Activated T-cell treated with anti-CD3 and anti-CD28 coated beads, Interleukin-2, amount 50 U/mL, for 24 hours (primary cell): ENCODE measurements at regions not wholly inside any gene's neighbourhood (a gene's known extent, or its start where the extent isn't known, plus 50 kb on each side); places are given as distances from the start of the nearest gene placed in this dataset.

Experiments used
- DNase-seq: peaks from one replicate; pipeline ENCODE4 v3.0.0-alpha.2; 2020
- H3K27ac Mint-ChIP-seq: 2 replicates; pipeline ENCODE4 v1.8.0; 2020; ENCODE audit warnings: mild to moderate bottlenecking, mixed read lengths
- H3K27me3 Mint-ChIP-seq: 2 replicates; pipeline ENCODE4 v1.8.0; 2020; ENCODE audit warnings: mixed read lengths
- H3K36me3 Mint-ChIP-seq: 2 replicates; pipeline ENCODE4 v1.8.0; 2020; ENCODE audit warnings: low read depth, mixed read lengths
- H3K4me1 Mint-ChIP-seq: 2 replicates; pipeline ENCODE4 v1.8.0; 2020; ENCODE audit warnings: low read depth, mixed read lengths
- H3K4me3 Mint-ChIP-seq: 2 replicates; pipeline ENCODE4 v1.8.0; 2020; ENCODE audit warnings: mild to moderate bottlenecking, moderate library complexity, mixed read lengths
- H3K9me3 Mint-ChIP-seq: 2 replicates; pipeline ENCODE4 v1.8.0; 2020; ENCODE audit warnings: mixed read lengths

DNA sequence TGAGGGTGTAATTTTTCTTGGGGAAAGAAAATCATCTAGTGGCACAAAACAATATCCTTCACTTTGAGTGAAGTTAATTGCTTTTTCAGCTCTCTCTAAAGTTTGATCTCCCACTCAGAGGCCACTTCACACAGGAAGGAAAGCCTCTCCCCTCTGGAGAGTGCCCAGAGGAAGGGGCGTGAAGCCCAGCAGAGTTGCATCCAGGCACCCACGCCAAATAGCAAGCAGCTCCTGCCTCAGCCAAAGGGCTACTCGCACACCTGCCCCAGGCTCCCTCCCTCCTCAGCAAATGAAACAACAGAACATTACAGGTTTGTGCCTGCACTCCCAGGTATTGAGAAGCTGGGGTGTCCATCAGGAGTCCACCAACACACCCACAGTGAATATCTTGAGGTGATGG is 183.0 kb upstream of the RPL38 start:
- H3K4me1 Mint-ChIP-seq: no peaks in the 10 kb centered on the region
- peaks cover under 1% of the 10 kb centered on the region for H3K9me3 Mint-ChIP-seq
- no peaks in the 10 kb centered on the region for H3K36me3 Mint-ChIP-seq
- no peak overlapping the region for H3K4me3 Mint-ChIP-seq
- H3K27me3 Mint-ChIP-seq: no peaks in the 10 kb centered on the region
- H3K27ac Mint-ChIP-seq: no peak overlapping the region
- DNase-seq: no peak

DNA sequence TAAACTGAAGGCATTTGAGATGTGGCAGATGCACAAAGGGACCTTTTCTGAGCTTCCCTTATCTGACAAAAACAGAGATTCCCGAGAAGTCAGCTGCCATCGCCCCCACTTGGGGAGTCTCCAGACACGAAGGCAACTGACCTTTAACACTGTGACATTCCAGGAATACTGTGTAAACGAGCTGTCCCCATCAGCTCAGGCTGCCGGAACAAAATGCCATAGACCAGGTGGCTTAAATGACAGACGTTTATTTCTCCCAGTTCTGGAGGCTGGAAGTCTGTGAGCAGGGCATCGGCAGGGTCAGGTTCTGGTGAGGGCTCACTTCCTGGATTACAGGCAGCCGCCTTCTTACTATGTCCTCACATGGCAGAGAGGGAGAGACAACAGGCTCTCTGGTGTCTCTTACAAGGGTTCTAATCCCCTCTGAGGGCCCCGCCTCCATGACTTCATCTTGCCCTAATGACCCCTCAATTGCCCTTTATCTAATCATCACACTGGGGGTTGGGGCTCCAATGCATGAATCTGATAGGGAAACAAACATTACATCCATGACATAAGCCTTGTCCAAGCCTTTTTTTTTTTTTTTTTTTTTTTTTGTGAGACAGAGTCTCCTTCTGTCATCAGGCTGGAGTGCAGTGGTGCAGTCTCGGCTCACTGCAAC is 178.5 kb upstream of the RPL38 start:
- Mint-ChIP-seq H3K27ac (no peak overlapping the region), H3K36me3 (no peaks in the 10 kb centered on the region), H3K4me3 (no peak overlapping the region)

DNA sequence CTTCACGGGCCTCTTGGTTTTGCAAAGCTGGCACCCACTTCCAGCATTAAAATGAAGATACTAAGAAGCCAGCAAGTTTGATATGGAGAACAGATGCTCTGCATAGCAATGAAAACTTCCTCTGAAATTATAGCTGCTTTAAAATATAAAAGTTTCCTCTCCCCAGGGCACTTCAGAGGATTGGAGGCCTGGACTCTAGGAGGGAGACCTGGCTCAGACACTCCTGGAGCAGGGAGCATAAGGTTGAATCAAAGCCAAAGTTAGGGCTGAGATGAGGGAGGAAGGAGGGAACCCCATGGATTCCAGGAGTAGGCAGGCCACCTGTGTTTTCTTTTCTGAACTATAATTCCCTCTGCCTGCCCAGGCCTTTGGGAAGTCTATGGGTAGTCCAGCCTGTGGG is 176.0 kb upstream of the RPL38 start:
- Mint-ChIP-seq H3K36me3 (no peaks in the 10 kb centered on the region), H3K27ac (no peak overlapping the region), H3K9me3 (no peaks in the 10 kb centered on the region), H3K4me1 (no peaks in the 10 kb centered on the region), H3K4me3 (no peak overlapping the region), H3K27me3 (peaks cover 4% of the 10 kb centered on the region)
- no peak for DNase-seq

More for the DNA sequence above, 178.5 kb upstream of the RPL38 start:
- no peak for DNase-seq
- Mint-ChIP-seq H3K9me3 (no peaks in the 10 kb centered on the region), H3K27me3 (no peaks in the 10 kb centered on the region), H3K4me1 (no peaks in the 10 kb centered on the region)

DNA sequence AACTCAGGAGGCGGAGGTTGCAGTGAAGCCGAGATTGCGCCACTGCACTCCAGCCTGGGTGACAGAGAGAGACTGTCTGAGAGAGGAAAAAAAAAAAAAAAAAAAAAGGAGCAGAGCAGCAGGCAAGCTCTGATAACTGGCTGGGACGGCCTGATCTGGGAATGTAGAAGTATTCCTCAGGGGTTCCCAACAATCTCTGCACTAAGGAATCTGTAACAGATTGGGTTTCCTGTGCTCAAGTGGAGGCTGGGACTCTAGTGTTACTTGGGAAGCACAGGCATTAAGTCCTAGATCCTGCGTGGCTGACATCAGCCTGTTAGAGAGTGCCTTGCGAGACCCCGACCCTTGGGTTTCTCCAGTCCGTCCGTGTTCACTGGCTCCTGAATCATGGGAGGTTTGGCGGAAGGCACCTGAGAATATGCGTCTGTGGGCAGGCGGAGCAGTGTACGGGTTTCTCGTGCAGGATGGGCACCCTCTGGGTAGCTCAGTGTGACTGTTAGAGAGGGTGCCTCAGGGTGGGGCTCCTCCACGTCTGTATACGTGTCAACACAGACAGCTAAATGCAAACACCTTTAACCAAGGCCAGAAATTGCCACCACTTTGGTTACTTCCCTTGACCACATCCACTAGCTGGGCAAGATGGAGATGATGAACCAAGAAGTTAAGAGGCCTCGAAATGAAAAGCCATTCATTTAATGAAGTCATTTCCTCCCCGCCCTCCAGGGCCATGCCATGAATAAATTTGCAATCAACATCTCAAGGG is 174.9 kb upstream of the RPL38 start:
- Mint-ChIP-seq H3K4me3 (no peak overlapping the region), H3K27ac (no peak overlapping the region), H3K36me3 (no peaks in the 10 kb centered on the region), H3K4me1 (no peaks in the 10 kb centered on the region), H3K9me3 (no peaks in the 10 kb centered on the region), H3K27me3 (peaks cover 4% of the 10 kb centered on the region)
- no peak for DNase-seq

DNA sequence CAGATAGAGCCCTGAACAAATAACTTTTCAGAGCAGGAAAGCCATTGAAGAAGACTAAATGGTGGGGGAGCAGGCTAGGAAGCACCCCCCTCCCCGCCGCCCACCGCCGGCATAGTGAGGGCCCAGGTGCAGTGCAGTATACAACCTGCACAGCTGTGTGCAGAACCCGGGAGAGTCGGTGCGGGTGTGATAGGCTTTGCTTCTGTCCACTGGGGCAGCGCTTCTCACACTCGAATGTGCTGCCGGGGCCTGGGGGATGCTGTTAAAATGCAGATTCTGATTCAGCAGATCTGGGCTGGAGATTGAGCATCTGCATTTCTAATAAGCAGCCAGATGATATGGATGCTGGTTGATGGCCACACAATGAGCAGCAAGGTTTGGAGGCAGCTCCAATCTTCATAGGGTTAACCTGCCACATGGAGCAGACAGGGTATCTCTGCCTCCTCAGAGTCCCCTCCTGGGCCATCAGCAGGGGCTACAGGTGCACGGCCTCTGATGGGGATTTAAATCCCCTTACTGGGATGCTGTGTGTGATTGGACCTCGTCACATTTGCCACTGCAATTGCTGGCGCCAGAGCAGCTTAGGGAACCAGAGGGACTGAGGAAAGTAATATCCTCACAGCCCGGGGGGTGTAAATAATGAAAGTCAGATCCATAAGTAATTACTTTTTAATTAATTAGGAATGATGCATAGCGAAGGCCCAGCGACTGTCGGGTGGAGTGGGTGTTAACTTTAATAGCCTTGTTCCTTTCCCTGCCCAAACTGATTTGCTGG is 172.0 kb upstream of the RPL38 start:
- DNase-seq: no peak
- H3K27me3 Mint-ChIP-seq: peaks cover 4% of the 10 kb centered on the region
- no peak overlapping the region for H3K27ac Mint-ChIP-seq
- H3K4me3 Mint-ChIP-seq: no peak overlapping the region
- no peaks in the 10 kb centered on the region for H3K9me3 Mint-ChIP-seq
- no peaks in the 10 kb centered on the region for H3K36me3 Mint-ChIP-seq
- no peaks in the 10 kb centered on the region for H3K4me1 Mint-ChIP-seq

DNA sequence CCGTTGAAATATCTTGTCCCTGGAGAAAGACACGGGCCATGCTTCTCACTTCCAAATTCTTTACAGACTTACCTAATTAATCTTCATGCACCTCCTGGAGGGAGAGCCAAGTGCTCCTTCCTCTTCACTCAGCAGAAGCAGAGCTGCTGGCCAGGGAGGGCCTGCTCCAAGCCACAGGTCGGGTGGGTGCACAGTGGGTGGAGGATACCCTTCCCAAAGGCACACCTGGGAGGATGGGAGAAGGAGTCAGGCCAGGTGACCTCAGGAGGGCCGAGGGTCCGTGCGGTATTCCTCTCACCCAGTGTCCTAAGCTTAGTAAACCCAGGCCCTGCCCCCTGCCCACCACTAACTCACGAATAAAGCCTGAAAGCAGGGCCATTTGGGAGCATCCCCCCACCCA is 171.3 kb upstream of the RPL38 start:
- no peak for DNase-seq
- H3K27ac Mint-ChIP-seq: no peak overlapping the region
- H3K27me3 Mint-ChIP-seq: peaks cover 4% of the 10 kb centered on the region
- no peaks in the 10 kb centered on the region for H3K4me1 Mint-ChIP-seq
- no peaks in the 10 kb centered on the region for H3K36me3 Mint-ChIP-seq
- H3K4me3 Mint-ChIP-seq: no peak overlapping the region
- no peaks in the 10 kb centered on the region for H3K9me3 Mint-ChIP-seq

DNA sequence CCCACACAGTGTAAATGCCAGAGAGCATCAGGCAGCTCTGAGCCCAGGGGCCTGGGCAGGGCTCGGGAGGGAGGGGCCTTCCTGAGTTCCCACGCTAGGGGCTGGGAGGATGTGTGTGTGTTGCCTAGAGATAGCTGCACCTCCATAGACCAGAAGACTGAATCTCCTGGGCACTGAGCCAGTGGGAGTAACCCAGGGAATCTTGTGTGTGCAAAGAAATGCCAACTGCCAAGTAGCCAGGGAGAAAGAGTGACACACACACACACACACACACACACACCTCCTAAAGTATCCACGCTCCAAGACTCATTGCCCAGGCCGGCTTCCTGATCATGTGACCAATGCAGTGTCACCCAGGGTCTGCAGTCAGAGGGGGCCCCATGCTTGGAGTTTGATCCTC is 166.2 kb upstream of the RPL38 start:
- H3K9me3 Mint-ChIP-seq: no peaks in the 10 kb centered on the region
- DNase-seq: no peak
- H3K27ac Mint-ChIP-seq: no peak overlapping the region
- no peak overlapping the region for H3K4me3 Mint-ChIP-seq
- no peaks in the 10 kb centered on the region for H3K4me1 Mint-ChIP-seq
- H3K36me3 Mint-ChIP-seq: no peaks in the 10 kb centered on the region
- no peaks in the 10 kb centered on the region for H3K27me3 Mint-ChIP-seq

GRCh38 chr17:74040291-74040690 is 163.2 kb upstream of the RPL38 start:
- no peak for DNase-seq
- Mint-ChIP-seq H3K27me3 (peaks cover 6% of the 10 kb centered on the region), H3K27ac (no peak overlapping the region), H3K4me1 (peaks cover 7% of the 10 kb centered on the region), H3K36me3 (no peaks in the 10 kb centered on the region), H3K9me3 (no peaks in the 10 kb centered on the region), H3K4me3 (no peak overlapping the region)

GRCh38 chr17:74040729-74041128 is 162.7 kb upstream of the RPL38 start:
- H3K36me3 Mint-ChIP-seq: no peaks in the 10 kb centered on the region
- no peak overlapping the region for H3K27ac Mint-ChIP-seq
- no peaks in the 10 kb centered on the region for H3K9me3 Mint-ChIP-seq

DNA sequence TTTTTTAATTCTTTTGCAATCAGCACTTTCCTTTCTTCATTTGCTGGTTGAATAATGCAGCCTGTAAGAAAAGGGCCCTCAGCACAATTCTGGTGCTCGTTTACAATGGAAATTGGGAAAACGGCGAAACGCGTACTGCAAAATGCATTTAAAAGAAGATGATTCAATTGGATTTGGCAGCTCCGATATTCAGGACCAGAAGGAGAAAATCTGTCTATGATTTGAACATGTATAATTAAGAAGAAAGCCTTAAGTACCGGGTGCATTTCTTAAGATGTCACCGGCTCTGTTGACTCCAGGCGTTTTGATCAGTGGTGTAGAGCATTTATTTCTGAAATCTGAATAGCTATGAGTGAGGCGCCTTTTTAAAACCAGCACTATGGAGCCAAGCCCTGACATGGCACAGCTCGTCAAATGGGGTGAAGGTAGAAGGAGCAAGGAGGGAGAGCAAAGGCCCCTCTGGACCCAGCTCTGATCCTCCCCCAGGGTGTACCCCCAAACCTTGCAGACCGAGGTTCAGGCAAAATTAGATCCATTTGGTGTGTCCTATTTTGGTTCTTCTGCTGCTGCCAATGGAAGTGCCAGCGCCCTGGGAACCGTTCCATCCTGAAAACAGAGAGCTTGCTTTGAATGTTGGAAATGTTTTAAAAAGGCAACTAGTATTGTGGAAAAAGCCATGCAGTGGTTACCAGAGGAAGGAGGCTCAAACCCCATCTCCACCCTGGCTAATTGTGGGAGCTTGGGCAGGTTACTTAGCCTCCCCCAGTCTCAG is 161.4 kb upstream of the RPL38 start:
- Mint-ChIP-seq H3K27ac (no peak overlapping the region), H3K36me3 (no peaks in the 10 kb centered on the region), H3K9me3 (no peaks in the 10 kb centered on the region), H3K4me3 (no peak overlapping the region), H3K4me1 (peaks cover 7% of the 10 kb centered on the region), H3K27me3 (peaks cover 19% of the 10 kb centered on the region)
- no peak for DNase-seq

More at GRCh38 chr17:74040729-74041128, 162.7 kb upstream of the RPL38 start:
- Mint-ChIP-seq H3K27me3 (peaks cover 10% of the 10 kb centered on the region), H3K4me3 (no peak overlapping the region), H3K4me1 (peaks cover 7% of the 10 kb centered on the region)
- no peak for DNase-seq

DNA sequence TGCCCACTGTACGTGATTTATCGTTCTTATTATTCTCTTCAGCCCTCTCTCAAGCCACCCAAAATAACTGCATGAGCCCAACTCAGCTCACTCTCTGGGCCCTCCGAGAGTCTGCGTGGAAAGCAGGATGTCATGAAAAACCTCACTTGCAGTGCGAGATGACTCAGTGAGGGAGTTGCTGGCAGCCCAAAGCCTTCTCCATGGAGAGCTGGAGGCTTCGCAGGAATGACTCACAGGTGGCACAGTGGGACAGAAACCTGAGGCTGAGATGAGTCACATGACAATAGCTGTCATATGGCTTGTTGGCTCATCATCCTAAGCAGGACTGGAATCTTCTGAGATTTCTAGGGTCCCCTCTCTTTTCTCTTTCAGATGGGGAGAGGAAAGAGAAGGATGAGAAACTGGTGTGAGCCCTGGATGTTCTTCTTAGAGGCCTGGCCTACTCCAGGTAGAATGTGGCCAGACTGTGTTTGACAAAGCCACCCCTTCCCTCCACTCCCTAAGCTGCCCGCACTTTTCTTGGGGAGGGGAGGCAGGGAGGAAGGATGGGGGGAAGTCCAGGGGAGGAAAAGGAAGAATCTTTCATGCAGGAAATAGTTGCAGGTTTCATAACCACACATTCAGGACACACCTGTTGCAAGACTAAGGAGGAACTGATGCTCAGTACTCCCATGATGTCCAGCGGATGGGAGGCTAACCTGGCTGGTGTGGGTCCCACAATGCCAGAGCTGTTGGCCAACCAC is 160.6 kb upstream of the RPL38 start:
- Mint-ChIP-seq H3K36me3 (no peaks in the 10 kb centered on the region), H3K4me3 (no peak overlapping the region), H3K4me1 (peaks cover 8% of the 10 kb centered on the region), H3K9me3 (no peaks in the 10 kb centered on the region), H3K27ac (no peak overlapping the region), H3K27me3 (peaks cover 23% of the 10 kb centered on the region)
- peak; percentile 38 for DNase-seq

DNA sequence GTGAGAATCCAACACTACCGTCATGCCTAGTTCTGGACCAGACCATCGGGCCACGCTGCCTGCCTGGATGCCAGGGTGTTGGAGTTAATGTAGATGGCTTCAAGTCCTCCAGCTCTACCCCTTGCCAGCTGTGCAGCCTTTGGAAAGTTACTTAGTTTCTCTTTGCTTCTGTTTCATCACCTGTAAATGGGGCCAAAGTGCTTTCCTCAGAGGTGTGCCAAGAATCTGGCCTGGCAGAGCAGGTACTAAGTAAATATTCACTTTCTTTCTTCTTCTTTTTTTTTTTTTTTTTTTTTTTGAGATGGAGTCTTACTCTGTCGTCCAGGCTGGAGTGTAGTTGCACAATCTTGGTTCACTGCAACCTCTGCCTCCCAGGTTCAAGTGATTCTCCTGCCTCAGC is 159.5 kb upstream of the RPL38 start:
- Mint-ChIP-seq H3K9me3 (no peaks in the 10 kb centered on the region), H3K4me1 (peaks cover 9% of the 10 kb centered on the region), H3K4me3 (no peak overlapping the region), H3K36me3 (no peaks in the 10 kb centered on the region), H3K27me3 (peaks cover 31% of the 10 kb centered on the region), H3K27ac (no peak overlapping the region)
- DNase-seq: no peak

GRCh38 chr17:74045608-74046280 is 157.7 kb upstream of the RPL38 start:
- no peak overlapping the region for H3K4me3 Mint-ChIP-seq
- no peaks in the 10 kb centered on the region for H3K36me3 Mint-ChIP-seq
- peaks cover 9% of the 10 kb centered on the region for H3K4me1 Mint-ChIP-seq
- no peak for DNase-seq
- no peaks in the 10 kb centered on the region for H3K9me3 Mint-ChIP-seq
- no peak overlapping the region for H3K27ac Mint-ChIP-seq
- peaks cover 41% of the 10 kb centered on the region for H3K27me3 Mint-ChIP-seq
